ENCODE measurements at regions not wholly inside any gene's neighbourhood (a gene's known extent, or its start where the extent isn't known, plus 50 kb on each side); places are given as distances from the start of the nearest gene placed in this dataset.

DNA sequence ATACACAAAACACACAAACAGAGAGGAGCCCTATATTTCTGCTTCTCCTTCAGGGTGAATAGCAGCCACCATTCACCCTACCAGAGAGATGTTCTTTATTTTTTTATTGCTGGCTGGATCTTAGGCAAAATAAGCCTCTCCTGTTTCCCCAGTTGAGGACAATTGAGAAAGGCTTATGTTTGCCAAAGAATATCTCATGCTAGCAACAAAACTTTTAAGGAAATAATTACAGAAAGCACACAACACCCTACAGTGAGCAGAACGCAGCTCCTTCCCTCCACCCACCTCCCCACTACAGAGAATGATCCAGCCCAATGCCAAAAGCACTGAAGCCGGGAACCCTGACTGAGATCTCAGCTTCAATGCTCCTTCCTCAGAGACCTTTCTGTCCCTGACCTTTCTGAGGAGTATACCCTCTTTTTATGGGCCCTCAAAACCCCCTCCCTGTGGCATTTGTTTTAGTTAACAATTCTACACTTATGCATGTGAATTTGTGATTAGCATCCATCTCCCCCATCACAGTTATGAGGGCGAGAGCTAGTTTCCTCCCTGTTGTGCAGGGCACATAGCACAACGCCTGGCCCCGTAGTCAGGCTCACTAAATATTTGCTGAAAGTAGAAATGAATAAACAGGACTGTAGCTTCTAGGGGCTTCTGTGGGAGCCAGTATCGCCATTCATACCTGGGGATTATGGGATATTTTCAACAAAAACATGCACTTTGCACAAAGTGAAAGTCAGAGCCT lies 491.6 kb upstream of the CDH4 start:
- Histone ChIP-seq H3K4me1 (ENCODE audit: control insufficient read depth in 2 of 3, insufficient read depth in 2 of 3, low read depth in 1 of 3, low read length in 3 of 3) (no peaks in the 10 kb centered on the region), H3K36me3 (ENCODE audit: control insufficient read depth in 2 of 3, insufficient read depth in 3 of 3, low read length in 3 of 3) (no peaks in the 10 kb centered on the region), H3K4me3 (ENCODE audit: low read length in 3 of 3) (no peak overlapping the region), H3K27me3 (ENCODE audit: control insufficient read depth, insufficient read depth, low read length) (no peaks in the 10 kb centered on the region), H3K27ac (ENCODE audit: low read depth in 2 of 2, low read length in 2 of 2) (no peak overlapping the region), H3K9ac (ENCODE audit: low read length in 3 of 3) (no peak overlapping the region), H3K9me3 (ENCODE audit: control insufficient read depth in 2 of 3, insufficient read depth in 1 of 3, low read length in 3 of 3) (peaks cover 0 to 2% (median 0%) of the 10 kb centered on the region in 3 donors)
- DNase-seq (no peak), FAIRE-seq (no peak)
- TF ChIP-seq, protein P1, sequence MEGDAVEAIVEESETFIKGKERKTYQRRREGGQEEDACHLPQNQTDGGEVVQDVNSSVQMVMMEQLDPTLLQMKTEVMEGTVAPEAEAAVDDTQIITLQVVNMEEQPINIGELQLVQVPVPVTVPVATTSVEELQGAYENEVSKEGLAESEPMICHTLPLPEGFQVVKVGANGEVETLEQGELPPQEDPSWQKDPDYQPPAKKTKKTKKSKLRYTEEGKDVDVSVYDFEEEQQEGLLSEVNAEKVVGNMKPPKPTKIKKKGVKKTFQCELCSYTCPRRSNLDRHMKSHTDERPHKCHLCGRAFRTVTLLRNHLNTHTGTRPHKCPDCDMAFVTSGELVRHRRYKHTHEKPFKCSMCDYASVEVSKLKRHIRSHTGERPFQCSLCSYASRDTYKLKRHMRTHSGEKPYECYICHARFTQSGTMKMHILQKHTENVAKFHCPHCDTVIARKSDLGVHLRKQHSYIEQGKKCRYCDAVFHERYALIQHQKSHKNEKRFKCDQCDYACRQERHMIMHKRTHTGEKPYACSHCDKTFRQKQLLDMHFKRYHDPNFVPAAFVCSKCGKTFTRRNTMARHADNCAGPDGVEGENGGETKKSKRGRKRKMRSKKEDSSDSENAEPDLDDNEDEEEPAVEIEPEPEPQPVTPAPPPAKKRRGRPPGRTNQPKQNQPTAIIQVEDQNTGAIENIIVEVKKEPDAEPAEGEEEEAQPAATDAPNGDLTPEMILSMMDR (IDR thresholded peaks at IDR 0.05; ENCODE audit: borderline replicate concordance, extremely low read depth, insufficient read depth) = no peak
- intact Hi-C loops (cut with DNase I) = no loop called here

DNA sequence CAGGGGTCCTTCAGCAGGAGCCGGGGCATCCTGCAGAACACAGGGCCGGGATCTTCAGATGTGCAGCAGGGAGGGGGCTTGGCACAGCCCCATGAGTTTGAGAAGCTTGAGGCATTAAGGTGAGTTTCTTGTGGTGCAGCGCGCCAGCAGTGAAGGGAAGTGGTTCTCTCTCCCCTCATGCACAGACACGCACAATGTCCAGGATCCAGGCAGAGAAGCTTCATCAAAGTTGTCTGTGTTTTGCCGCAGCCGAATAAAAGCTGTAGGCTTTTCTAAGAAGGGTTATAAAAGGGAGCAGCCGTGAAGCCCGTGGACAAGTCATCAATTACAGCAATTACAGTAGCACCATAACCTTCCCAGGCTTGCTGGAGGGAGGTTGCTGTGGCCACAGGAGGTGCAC lies 491.0 kb upstream of the CDH4 start:
- TF ChIP-seq, protein P1 (IDR thresholded peaks at IDR 0.05; ENCODE audit: borderline replicate concordance, extremely low read depth, insufficient read depth) = no peak
- peaks cover 0 to 2% (median 0%) of the 10 kb centered on the region in 3 donors for H3K9me3 ChIP-seq (ENCODE audit: control insufficient read depth in 2 of 3, insufficient read depth in 1 of 3, low read length in 3 of 3)
- H3K4me1 ChIP-seq (ENCODE audit: control insufficient read depth in 2 of 3, insufficient read depth in 2 of 3, low read depth in 1 of 3, low read length in 3 of 3) = no peaks in the 10 kb centered on the region
- no peak overlapping the region for H3K4me3 ChIP-seq (ENCODE audit: low read length in 3 of 3)
- intact Hi-C loops (cut with DNase I) = no loop called here
- FAIRE-seq = no peak
- H3K27me3 ChIP-seq (ENCODE audit: control insufficient read depth, insufficient read depth, low read length) = no peaks in the 10 kb centered on the region
- H3K9ac ChIP-seq (ENCODE audit: low read length in 3 of 3) = no peak overlapping the region
- H3K36me3 ChIP-seq (ENCODE audit: control insufficient read depth in 2 of 3, insufficient read depth in 3 of 3, low read length in 3 of 3) = no peaks in the 10 kb centered on the region
- DNase-seq = no peak
- no peak overlapping the region for H3K27ac ChIP-seq (ENCODE audit: low read depth in 2 of 2, low read length in 2 of 2)

DNA sequence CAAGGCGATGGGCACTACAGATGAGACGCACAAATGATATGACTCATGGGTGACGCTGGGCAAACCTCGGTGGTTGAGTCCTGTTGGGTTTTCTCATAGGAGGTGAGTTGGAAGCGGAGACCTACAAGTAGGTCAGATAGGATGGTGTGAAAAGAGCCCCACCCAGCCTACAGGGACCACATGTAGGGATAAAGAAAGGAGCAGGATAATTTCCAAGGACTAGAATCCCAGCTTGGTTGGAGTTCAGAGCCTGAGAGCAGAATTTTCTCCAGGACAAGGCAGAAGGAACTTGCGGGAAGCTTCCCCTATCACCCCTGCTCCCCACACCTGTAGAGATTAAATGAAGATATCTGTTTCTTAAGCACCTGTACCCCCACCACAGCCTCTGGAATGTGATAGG lies 489.7 kb upstream of the CDH4 start:
- Histone ChIP-seq H3K27ac (ENCODE audit: low read depth in 2 of 2, low read length in 2 of 2) (no peak overlapping the region), H3K4me3 (ENCODE audit: low read length in 3 of 3) (no peak overlapping the region), H3K9me3 (ENCODE audit: control insufficient read depth in 2 of 3, insufficient read depth in 1 of 3, low read length in 3 of 3) (peaks cover 0 to 2% (median 0%) of the 10 kb centered on the region in 3 donors), H3K27me3 (ENCODE audit: control insufficient read depth, insufficient read depth, low read length) (no peaks in the 10 kb centered on the region), H3K9ac (ENCODE audit: low read length in 3 of 3) (no peak overlapping the region), H3K4me1 (ENCODE audit: control insufficient read depth in 2 of 3, insufficient read depth in 2 of 3, low read depth in 1 of 3, low read length in 3 of 3) (no peaks in the 10 kb centered on the region), H3K36me3 (ENCODE audit: control insufficient read depth in 2 of 3, insufficient read depth in 3 of 3, low read length in 3 of 3) (no peaks in the 10 kb centered on the region)
- intact Hi-C loops (cut with DNase I) = no loop called here
- TF ChIP-seq, protein P1 (IDR thresholded peaks at IDR 0.05; ENCODE audit: borderline replicate concordance, extremely low read depth, insufficient read depth) = no peak
- no peak for FAIRE-seq
- DNase-seq = no peak

Measured in kidney (tissue), 13 donors.